ENCODE measurements at regions not wholly inside any gene's neighbourhood (a gene's known extent, or its start where the extent isn't known, plus 50 kb on each side); places are given as distances from the start of the nearest gene placed in this dataset.

GRCh38 chr9:82333671-82334070, 345.1 kb downstream of the SPATA31D1 start:
- H3K9me3 ChIP-seq: no peaks in the 10 kb centered on the region
- ATAC-seq: no peak
- H3K4me3 ChIP-seq: no peak overlapping the region
- TF ChIP-seq CTCF (IDR thresholded peaks at IDR 0.05): no peak
- H3K27ac ChIP-seq: no peak overlapping the region
- intact Hi-C loops (cut with DNase I): no loop called here
- H3K27me3 ChIP-seq (ENCODE audit: low read depth): no peaks in the 10 kb centered on the region
- H3K36me3 ChIP-seq: no peaks in the 10 kb centered on the region
- DNase-seq: no peak
- peaks cover 8% of the 10 kb centered on the region for H3K4me1 ChIP-seq

GRCh38 chr9:82334286-82334685, 345.7 kb downstream of the SPATA31D1 start:
- intact Hi-C loops (cut with DNase I): no loop called here

GRCh38 chr9:82337351-82337750, 348.8 kb downstream of the SPATA31D1 start:
- Histone ChIP-seq H3K36me3 (no peaks in the 10 kb centered on the region), H3K27ac (no peak overlapping the region), H3K4me3 (no peak overlapping the region), H3K4me1 (no peaks in the 10 kb centered on the region), H3K9me3 (no peaks in the 10 kb centered on the region), H3K27me3 (ENCODE audit: low read depth) (no peaks in the 10 kb centered on the region)
- DNase-seq (no peak), ATAC-seq (no peak)
- intact Hi-C loops (cut with DNase I): no loop called here
- TF ChIP-seq CTCF (IDR thresholded peaks at IDR 0.05): no peak

More at GRCh38 chr9:82334286-82334685, 345.7 kb downstream of the SPATA31D1 start:
- ATAC-seq (no peak), DNase-seq (no peak)
- no peak for TF ChIP-seq CTCF (IDR thresholded peaks at IDR 0.05)
- Histone ChIP-seq H3K9me3 (no peaks in the 10 kb centered on the region), H3K4me3 (no peak overlapping the region), H3K4me1 (peaks cover 8% of the 10 kb centered on the region), H3K27ac (no peak overlapping the region), H3K27me3 (ENCODE audit: low read depth) (no peaks in the 10 kb centered on the region), H3K36me3 (no peaks in the 10 kb centered on the region)

GRCh38 chr9:82342046-82342445, 353.5 kb downstream of the SPATA31D1 start:
- Histone ChIP-seq H3K36me3 (no peaks in the 10 kb centered on the region), H3K4me3 (no peak overlapping the region), H3K27me3 (ENCODE audit: low read depth) (no peaks in the 10 kb centered on the region), H3K27ac (no peak overlapping the region), H3K9me3 (peaks cover 8% of the 10 kb centered on the region), H3K4me1 (no peaks in the 10 kb centered on the region)
- DNase-seq (no peak), ATAC-seq (no peak)
- TF ChIP-seq CTCF (IDR thresholded peaks at IDR 0.05): no peak
- intact Hi-C loops (cut with DNase I): no loop called here

GRCh38 chr9:82346040-82346439, 357.5 kb downstream of the SPATA31D1 start:
- intact Hi-C loops (cut with DNase I): no loop called here
- TF ChIP-seq CTCF (IDR thresholded peaks at IDR 0.05): no peak
- no peaks in the 10 kb centered on the region for H3K4me1 ChIP-seq

More at GRCh38 chr9:82346040-82346439, 357.5 kb downstream of the SPATA31D1 start:
- Histone ChIP-seq H3K4me3 (no peak overlapping the region), H3K27me3 (ENCODE audit: low read depth) (no peaks in the 10 kb centered on the region), H3K9me3 (peaks cover 12% of the 10 kb centered on the region), H3K36me3 (no peaks in the 10 kb centered on the region), H3K27ac (no peak overlapping the region)
- no peak for DNase-seq
- no peak for ATAC-seq

All from lower lobe of right lung (tissue), 2 donors.